ENCODE measurements at regions not wholly inside any gene's neighbourhood (a gene's known extent, or its start where the extent isn't known, plus 50 kb on each side); places are given as distances from the start of the nearest gene placed in this dataset.

GRCh38 chr6:145020543-145020942 lies 714.8 kb downstream of the EPM2A start:
- ATAC-seq (no peak), DNase-seq (ENCODE audit: low spot score) (no peak)
- H3F3A ChIP-seq (replicated peaks; ENCODE audit: low read depth): no peaks in the 10 kb centered on the region
- peaks cover 8% of the 10 kb centered on the region; the same call in 1 of the 2 replicates for H3K4me1 ChIP-seq (ENCODE audit: insufficient read depth)
- TF ChIP-seq REST (IDR thresholded peaks at IDR 0.05; ENCODE audit: unreplicated experiment) (no peak), ZNF331 (CRISPR knock-in tag; IDR thresholded peaks at IDR 0.05; ENCODE audit: low read depth) (no peak), JUNB (IDR thresholded peaks at IDR 0.05; ENCODE audit: unreplicated experiment) (no peak), CTCF (conservative IDR thresholded peaks at IDR 0.05; ENCODE audit: low read depth in 2 of 2) (no peak), ETS1 (IDR thresholded peaks at IDR 0.05) (no peak)
- no peaks in the 10 kb centered on the region for H4K20me1 ChIP-seq (replicated peaks; ENCODE audit: insufficient read depth)
- Mint-ChIP-seq H3K9me3 (no peaks in the 10 kb centered on the region), H3K4me1 (peaks cover 8% of the 10 kb centered on the region), H3K27ac (no peak overlapping the region), H3K27me3 (ENCODE audit: insufficient read depth, low read depth, poor library complexity) (no peaks in the 10 kb centered on the region), H3K36me3 (ENCODE audit: low read depth) (no peaks in the 10 kb centered on the region), H3K4me3 (no peak overlapping the region)
- H3K27me3 ChIP-seq (ENCODE audit: insufficient read depth): no peaks in the 10 kb centered on the region
- H3K4me2 ChIP-seq: no peak overlapping the region
- H3K79me2 ChIP-seq (replicated peaks; ENCODE audit: insufficient read depth): no peaks in the 10 kb centered on the region
- no peaks in the 10 kb centered on the region for H3K9me2 ChIP-seq (ENCODE audit: insufficient read depth)
- H3K36me3 ChIP-seq (ENCODE audit: insufficient read depth): no peaks in the 10 kb centered on the region
- H3K4me3 ChIP-seq: no peak overlapping the region
- H2AFZ ChIP-seq: no peak overlapping the region
- H3K27ac ChIP-seq (ENCODE audit: low read depth): no peak overlapping the region

GRCh38 chr6:145022199-145022796 lies 713.0 kb downstream of the EPM2A start:
- H3K36me3 ChIP-seq (ENCODE audit: insufficient read depth): no peaks in the 10 kb centered on the region
- H3K27me3 ChIP-seq (ENCODE audit: insufficient read depth): no peaks in the 10 kb centered on the region
- H3K4me1 ChIP-seq (ENCODE audit: insufficient read depth): peaks cover 8% of the 10 kb centered on the region; the same call in 1 of the 2 replicates
- H3K4me3 Mint-ChIP-seq: no peak overlapping the region
- H3K27ac ChIP-seq (ENCODE audit: low read depth): no peak overlapping the region
- H3K36me3 Mint-ChIP-seq (ENCODE audit: low read depth): no peaks in the 10 kb centered on the region
- H2AFZ ChIP-seq: no peak overlapping the region
- H4K20me1 ChIP-seq (replicated peaks; ENCODE audit: insufficient read depth): no peaks in the 10 kb centered on the region
- no peak for ATAC-seq
- H3K9me2 ChIP-seq (ENCODE audit: insufficient read depth): no peaks in the 10 kb centered on the region
- H3K4me2 ChIP-seq: no peak overlapping the region
- no peaks in the 10 kb centered on the region for H3K27me3 Mint-ChIP-seq (ENCODE audit: insufficient read depth, low read depth, poor library complexity)
- no peaks in the 10 kb centered on the region for H3K9me3 Mint-ChIP-seq
- H3K4me3 ChIP-seq: no peak overlapping the region
- H3K79me2 ChIP-seq (replicated peaks; ENCODE audit: insufficient read depth): no peaks in the 10 kb centered on the region
- H3K27ac Mint-ChIP-seq: no peak overlapping the region
- no peak for DNase-seq (ENCODE audit: low spot score)
- H3F3A ChIP-seq (replicated peaks; ENCODE audit: low read depth): no peaks in the 10 kb centered on the region
- TF ChIP-seq EZH2 (IDR thresholded peaks at IDR 0.05; ENCODE audit: low read depth, unreplicated experiment): no peak
- no peak for TF ChIP-seq REST (IDR thresholded peaks at IDR 0.05; ENCODE audit: unreplicated experiment)
- no peak for TF ChIP-seq POLR2AphosphoS5 (IDR thresholded peaks at IDR 0.05; ENCODE audit: low read depth)
- TF ChIP-seq EZH2phosphoT487 (IDR thresholded peaks at IDR 0.05; ENCODE audit: unreplicated experiment): no peak
- TF ChIP-seq ZNF331 (CRISPR knock-in tag; IDR thresholded peaks at IDR 0.05; ENCODE audit: low read depth): no peak
- TF ChIP-seq JUNB (IDR thresholded peaks at IDR 0.05; ENCODE audit: unreplicated experiment): no peak
- TF ChIP-seq ZNF114 (CRISPR knock-in tag; IDR thresholded peaks at IDR 0.05): no peak
- TF ChIP-seq CREB1 (CRISPR knock-in tag; IDR thresholded peaks at IDR 0.05; ENCODE audit: low read depth): no peak
- H3K4me1 Mint-ChIP-seq: peaks cover 8% of the 10 kb centered on the region

All from GM23338 (cell line).